EH (cell line): ENCODE measurements at regions not wholly inside any gene's neighbourhood (a gene's known extent, or its start where the extent isn't known, plus 50 kb on each side); places are given as distances from the start of the nearest gene placed in this dataset.
"Not testable (repeated sequence)": the region's sequence is repeated elsewhere in the genome, so short reads cannot be mapped to it uniquely, and the experiment has no call there.

Source experiments
- DNase-seq: peaks from one replicate; pipeline ENCODE4 v3.0.0-alpha.2; 2015; ENCODE audit warnings: low read depth

DNA sequence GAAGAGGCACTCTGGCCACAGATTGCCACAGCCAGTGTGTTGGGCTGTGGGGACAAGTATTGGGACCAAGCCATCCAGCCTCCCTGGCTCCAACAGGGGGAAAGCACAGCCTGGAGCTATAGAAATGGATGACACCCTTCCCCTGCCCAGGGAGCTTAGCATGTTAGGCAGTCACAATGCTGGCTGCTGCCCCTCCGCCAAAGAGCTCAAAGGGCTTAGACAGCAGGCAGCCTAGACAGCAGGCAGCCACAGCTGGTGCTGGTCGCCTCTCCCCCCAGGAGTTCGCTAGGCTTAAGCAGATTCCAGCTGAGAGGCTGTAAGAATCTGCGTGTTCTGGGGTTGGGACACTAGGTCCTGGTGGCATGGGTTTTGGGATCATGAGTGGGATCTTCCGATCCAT, 94.5 kb upstream of the MXRA5 start:
- DNase-seq, result no peak

DNA sequence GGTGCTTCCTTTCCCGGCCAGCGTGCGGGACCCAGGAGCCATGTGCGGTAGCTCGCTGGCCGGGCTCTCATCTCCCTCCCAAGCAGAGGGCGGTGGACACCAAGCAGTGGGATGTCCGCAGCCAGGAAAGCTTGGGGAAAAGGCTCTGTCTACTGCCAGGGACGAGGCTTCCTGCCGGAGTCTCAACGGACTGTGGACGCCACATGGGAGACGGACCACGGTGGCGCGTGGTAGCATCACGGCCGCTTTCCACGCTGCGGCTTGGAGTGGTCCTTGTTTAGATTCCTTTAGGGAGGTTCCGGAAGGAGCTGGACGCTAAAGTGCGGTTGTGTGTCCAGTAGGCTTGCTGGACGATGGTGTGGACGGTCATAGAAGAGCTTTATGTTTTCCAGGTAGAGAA, 89.5 kb upstream of the MXRA5 start:
- DNase-seq, result not testable (repeated sequence)

DNA sequence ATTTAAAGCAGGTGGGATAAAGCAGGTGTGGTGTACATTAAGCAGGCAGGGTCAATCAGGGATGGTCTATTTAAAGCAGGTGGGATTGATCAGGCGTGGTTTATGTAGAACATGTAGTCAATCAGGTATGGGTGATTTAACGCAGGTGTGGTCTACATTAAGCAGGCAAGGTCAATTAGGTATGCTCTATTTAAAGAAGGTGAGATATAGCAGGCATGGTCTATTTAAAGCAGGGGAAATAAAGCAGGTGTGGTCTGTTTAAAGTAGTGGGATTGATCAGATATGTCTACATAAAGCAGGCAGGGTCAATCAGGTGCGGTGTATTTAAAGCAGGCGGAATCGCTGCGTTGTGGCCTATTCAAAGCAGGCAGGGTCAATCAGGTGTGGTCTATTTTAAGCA, 88.6 kb upstream of the MXRA5 start:
- DNase-seq, result no peak

DNA sequence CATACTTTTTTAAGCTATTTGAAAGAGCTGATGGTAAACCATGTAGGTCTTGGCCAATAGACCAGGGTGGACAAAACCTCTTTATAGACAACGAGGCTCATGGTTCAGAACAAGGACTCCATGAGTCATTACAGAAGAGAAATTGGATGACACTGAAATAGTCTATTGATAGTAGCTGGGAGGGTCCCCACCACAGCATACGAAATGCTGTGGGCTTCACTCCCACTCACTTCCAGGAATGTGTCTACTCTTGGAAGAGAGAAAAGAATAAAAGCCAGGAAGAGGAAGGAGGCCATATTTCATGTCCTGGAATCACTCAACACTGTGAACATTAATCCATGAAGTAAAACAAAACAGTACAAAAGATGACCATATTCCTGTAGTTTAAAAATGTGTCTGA, 82.3 kb upstream of the MXRA5 start:
- DNase-seq, result no peak

- DNase-seq, result no peak
Observed at GRCh38 chrX:3426552-3426951, 80.1 kb upstream of the MXRA5 start.

GRCh38 chrX:3425031-3425430, 78.6 kb upstream of the MXRA5 start:
- DNase-seq, result no peak

DNA sequence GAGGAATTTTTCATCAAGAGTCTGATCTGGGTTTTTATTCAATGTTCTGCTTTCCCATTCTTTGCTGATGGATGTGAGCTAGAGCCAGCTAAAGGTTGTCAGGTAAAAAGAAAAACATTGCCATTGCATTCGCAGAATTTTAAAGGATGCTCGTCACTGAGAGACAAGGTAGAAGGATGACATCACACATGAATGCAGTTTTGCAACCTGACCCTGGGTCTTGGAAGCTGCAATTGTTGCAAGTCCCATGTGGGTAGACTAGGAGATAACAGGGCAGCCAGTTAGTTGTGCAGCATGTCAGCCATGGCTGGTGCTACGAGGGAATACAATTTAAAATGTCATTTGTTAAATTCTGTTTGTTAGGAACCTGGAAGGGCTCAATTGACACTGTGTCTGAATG, 73.9 kb upstream of the MXRA5 start:
- DNase-seq, result no peak

DNA sequence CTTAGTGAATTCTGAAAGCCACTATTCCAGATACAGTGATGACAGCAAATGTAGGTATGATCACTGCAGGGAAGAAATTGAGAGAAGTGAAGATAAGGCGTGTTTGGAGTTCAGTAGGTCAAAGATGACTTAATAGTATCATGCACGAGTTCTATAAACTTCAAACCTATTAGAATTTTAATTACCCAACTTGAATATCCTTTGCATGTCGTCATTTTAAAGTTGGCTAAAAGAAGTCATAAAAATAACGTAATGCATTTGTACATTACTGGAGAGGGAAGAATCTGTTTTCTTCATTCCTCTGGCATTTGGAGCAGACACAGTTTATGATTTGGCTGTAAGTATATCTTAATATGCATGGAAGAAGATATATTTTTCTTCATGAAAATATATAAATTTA, 68.6 kb upstream of the MXRA5 start:
- DNase-seq, result peak; percentile 62

DNA sequence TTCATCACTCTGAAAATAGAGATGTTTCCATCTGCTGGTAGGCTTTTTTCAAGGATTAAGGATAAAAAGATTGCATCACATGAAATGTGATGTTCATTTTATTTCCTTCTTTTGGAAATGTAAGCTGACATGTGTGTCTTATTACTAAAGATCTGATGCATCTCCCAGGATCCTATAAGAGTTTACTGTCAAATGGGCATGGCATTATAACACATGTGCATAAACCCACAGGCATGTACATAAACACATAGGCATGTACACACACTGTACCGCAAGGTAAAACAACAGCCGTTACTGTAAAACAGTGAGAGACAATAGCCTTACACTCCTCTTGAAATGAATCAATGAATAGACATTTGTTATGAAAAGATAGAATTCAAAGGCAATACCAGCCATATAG, 65.2 kb upstream of the MXRA5 start:
- not testable (repeated sequence) for DNase-seq

GRCh38 chrX:3409936-3410335, 63.5 kb upstream of the MXRA5 start:
- DNase-seq, result peak; percentile 3

DNA sequence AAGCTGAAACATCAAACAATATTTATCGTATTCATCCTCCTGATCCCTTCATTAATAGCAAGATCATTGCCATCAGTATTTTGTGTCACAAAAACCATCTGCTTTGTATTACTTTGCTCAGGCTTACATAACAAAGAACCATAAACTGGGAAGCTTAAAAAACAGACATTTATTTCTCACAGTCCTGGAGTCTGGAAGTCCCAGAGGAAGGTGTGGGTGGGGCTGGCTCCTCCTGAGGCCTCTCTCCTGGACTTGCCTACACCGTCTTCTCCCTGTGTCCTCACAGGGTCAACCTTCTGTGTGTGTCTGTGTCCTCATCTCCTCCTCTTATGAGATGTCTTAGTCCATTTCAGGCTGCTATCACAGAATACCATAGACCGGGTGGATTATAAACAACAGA, 61.3 kb upstream of the MXRA5 start:
- no peak for DNase-seq

GRCh38 chrX:3407121-3407520, 60.7 kb upstream of the MXRA5 start:
- no peak for DNase-seq

- DNase-seq, result peak; percentile 3
Observed at GRCh38 chrX:3403748-3404147, 57.3 kb upstream of the MXRA5 start.
